H54 (cell line): ENCODE measurements at regions not wholly inside any gene's neighbourhood (a gene's known extent, or its start where the extent isn't known, plus 50 kb on each side); places are given as distances from the start of the nearest gene placed in this dataset.

ENCODE experiments used
- DNase-seq: peaks from one replicate; pipeline ENCODE4 v3.0.0; 2011; ENCODE audit warnings: low spot score, mixed read lengths; ENCODE audit not compliant: insufficient read length
- FAIRE-seq: peaks from 3 replicates; lab custom pipeline; 2011; peaks lifted over from hg19 to GRCh38; lab: Jason Lieb, UNC
- POLR2A ChIP-seq: IDR thresholded peaks from 2 replicates; pipeline ENCODE4 v1.6.1; 2011; ENCODE audit warnings: low read depth, mild to moderate bottlenecking, low read length

- DNase-seq (no peak), FAIRE-seq (no peak)
- TF ChIP-seq POLR2A = no peak
Measured at GRCh38 chr2:4528773-4529172, 825.4 kb downstream of the DCDC2C start.

GRCh38 chr2:4529738-4530137, 826.4 kb downstream of the DCDC2C start:
- TF ChIP-seq POLR2A = no peak
- no peak for DNase-seq
- FAIRE-seq = no peak

- no peak for FAIRE-seq
- no peak for DNase-seq
- no peak for TF ChIP-seq POLR2A
Measured at GRCh38 chr2:4530231-4530630, 826.9 kb downstream of the DCDC2C start.

GRCh38 chr2:4533806-4534205, 830.4 kb downstream of the DCDC2C start:
- TF ChIP-seq POLR2A = no peak
- no peak for DNase-seq
- FAIRE-seq = no peak

- no peak for DNase-seq
- no peak for TF ChIP-seq POLR2A
- FAIRE-seq = no peak
Measured at GRCh38 chr2:4539121-4539520, 835.7 kb downstream of the DCDC2C start.

- DNase-seq = no peak
- FAIRE-seq = no peak
- TF ChIP-seq POLR2A = no peak
Measured at GRCh38 chr2:4549666-4550210, 846.4 kb downstream of the DCDC2C start.

- FAIRE-seq = no peak
- TF ChIP-seq POLR2A = no peak
- no peak for DNase-seq
Measured at GRCh38 chr2:4551691-4552474, 848.5 kb downstream of the DCDC2C start.

GRCh38 chr2:4553241-4553640, 849.9 kb downstream of the DCDC2C start:
- no peak for TF ChIP-seq POLR2A
- FAIRE-seq (no peak), DNase-seq (no peak)

- no peak for FAIRE-seq
Measured at GRCh38 chr2:4556135-4556896, 852.9 kb downstream of the DCDC2C start.

GRCh38 chr2:4561196-4561595, 857.8 kb downstream of the DCDC2C start:
- FAIRE-seq (no peak), DNase-seq (no peak)

More at GRCh38 chr2:4556135-4556896, 852.9 kb downstream of the DCDC2C start:
- no peak for TF ChIP-seq POLR2A
- DNase-seq = no peak

GRCh38 chr2:4576075-4576474, 872.7 kb downstream of the DCDC2C start:
- no peak for TF ChIP-seq POLR2A
- FAIRE-seq (no peak), DNase-seq (no peak)

More at GRCh38 chr2:4561196-4561595, 857.8 kb downstream of the DCDC2C start:
- no peak for TF ChIP-seq POLR2A

GRCh38 chr2:4579977-4580376, 876.6 kb downstream of the DCDC2C start:
- TF ChIP-seq POLR2A = no peak
- no peak for FAIRE-seq
- DNase-seq = no peak

- FAIRE-seq (no peak), DNase-seq (no peak)
- TF ChIP-seq POLR2A = no peak
Measured at GRCh38 chr2:4585057-4585635, 881.8 kb downstream of the DCDC2C start.

- no peak for TF ChIP-seq POLR2A
- FAIRE-seq = no peak
Measured at GRCh38 chr2:4588606-4589005, 885.2 kb downstream of the DCDC2C start.

More at GRCh38 chr2:4588606-4589005, 885.2 kb downstream of the DCDC2C start:
- no peak for DNase-seq
